ENCODE measurements at regions not wholly inside any gene's neighbourhood (a gene's known extent, or its start where the extent isn't known, plus 50 kb on each side); places are given as distances from the start of the nearest gene placed in this dataset.

- no peak overlapping the region for H3K4me3 Mint-ChIP-seq (ENCODE audit: low read depth)
- no peak for TF ChIP-seq CTCF (IDR thresholded peaks at IDR 0.05; ENCODE audit: unreplicated experiment)
- H3K36me3 Mint-ChIP-seq (ENCODE audit: insufficient read depth) = no peaks in the 10 kb centered on the region
- H3K27me3 Mint-ChIP-seq = no peaks in the 10 kb centered on the region
- DNase-seq (ENCODE audit: low spot score, unreplicated experiment) = no peak
- no peaks in the 10 kb centered on the region for H3K9me3 Mint-ChIP-seq (ENCODE audit: low read depth)
- no peak overlapping the region for H3K27ac Mint-ChIP-seq
- H3K4me1 Mint-ChIP-seq (ENCODE audit: low read depth) = peaks cover 10% of the 10 kb centered on the region
Measured at GRCh38 chr5:110342683-110343082, 383.8 kb downstream of the TMEM232 start.

GRCh38 chr5:110343616-110344015 lies 382.9 kb downstream of the TMEM232 start:
- H3K9me3 Mint-ChIP-seq (ENCODE audit: low read depth) = no peaks in the 10 kb centered on the region
- DNase-seq (ENCODE audit: low spot score, unreplicated experiment) = no peak
- no peak overlapping the region for H3K27ac Mint-ChIP-seq
- TF ChIP-seq CTCF (IDR thresholded peaks at IDR 0.05; ENCODE audit: unreplicated experiment) = no peak
- no peaks in the 10 kb centered on the region for H3K36me3 Mint-ChIP-seq (ENCODE audit: insufficient read depth)
- no peaks in the 10 kb centered on the region for H3K27me3 Mint-ChIP-seq
- H3K4me3 Mint-ChIP-seq (ENCODE audit: low read depth) = no peak overlapping the region
- H3K4me1 Mint-ChIP-seq (ENCODE audit: low read depth) = peaks cover 10% of the 10 kb centered on the region

- H3K4me1 Mint-ChIP-seq (ENCODE audit: low read depth) = peaks cover 10% of the 10 kb centered on the region
- no peaks in the 10 kb centered on the region for H3K9me3 Mint-ChIP-seq (ENCODE audit: low read depth)
- H3K4me3 Mint-ChIP-seq (ENCODE audit: low read depth) = no peak overlapping the region
- no peaks in the 10 kb centered on the region for H3K36me3 Mint-ChIP-seq (ENCODE audit: insufficient read depth)
- TF ChIP-seq CTCF (IDR thresholded peaks at IDR 0.05; ENCODE audit: unreplicated experiment) = no peak
- DNase-seq (ENCODE audit: low spot score, unreplicated experiment) = no peak
- H3K27me3 Mint-ChIP-seq = no peaks in the 10 kb centered on the region
- H3K27ac Mint-ChIP-seq = no peak overlapping the region
Measured at GRCh38 chr5:110345623-110346022, 380.8 kb downstream of the TMEM232 start.

- TF ChIP-seq CTCF (IDR thresholded peaks at IDR 0.05; ENCODE audit: unreplicated experiment) = no peak
- no peak for DNase-seq (ENCODE audit: low spot score, unreplicated experiment)
- no peaks in the 10 kb centered on the region for H3K36me3 Mint-ChIP-seq (ENCODE audit: insufficient read depth)
- no peak overlapping the region for H3K4me3 Mint-ChIP-seq (ENCODE audit: low read depth)
- peaks cover 10% of the 10 kb centered on the region for H3K4me1 Mint-ChIP-seq (ENCODE audit: low read depth)
- H3K9me3 Mint-ChIP-seq (ENCODE audit: low read depth) = no peaks in the 10 kb centered on the region
- H3K27me3 Mint-ChIP-seq = no peaks in the 10 kb centered on the region
- no peak overlapping the region for H3K27ac Mint-ChIP-seq
Measured at GRCh38 chr5:110346893-110347358, 379.5 kb downstream of the TMEM232 start.

- no peak for TF ChIP-seq CTCF (IDR thresholded peaks at IDR 0.05; ENCODE audit: unreplicated experiment)
- H3K9me3 Mint-ChIP-seq (ENCODE audit: low read depth) = no peaks in the 10 kb centered on the region
- no peak for DNase-seq (ENCODE audit: low spot score, unreplicated experiment)
- no peak overlapping the region for H3K4me3 Mint-ChIP-seq (ENCODE audit: low read depth)
- H3K27me3 Mint-ChIP-seq = no peaks in the 10 kb centered on the region
- no peaks in the 10 kb centered on the region for H3K36me3 Mint-ChIP-seq (ENCODE audit: insufficient read depth)
- H3K4me1 Mint-ChIP-seq (ENCODE audit: low read depth) = peaks cover 4% of the 10 kb centered on the region
- no peak overlapping the region for H3K27ac Mint-ChIP-seq
Measured at GRCh38 chr5:110347781-110348180, 378.7 kb downstream of the TMEM232 start.
